ENCODE measurements at regions not wholly inside any gene's neighbourhood (a gene's known extent, or its start where the extent isn't known, plus 50 kb on each side); places are given as distances from the start of the nearest gene placed in this dataset.

DNA sequence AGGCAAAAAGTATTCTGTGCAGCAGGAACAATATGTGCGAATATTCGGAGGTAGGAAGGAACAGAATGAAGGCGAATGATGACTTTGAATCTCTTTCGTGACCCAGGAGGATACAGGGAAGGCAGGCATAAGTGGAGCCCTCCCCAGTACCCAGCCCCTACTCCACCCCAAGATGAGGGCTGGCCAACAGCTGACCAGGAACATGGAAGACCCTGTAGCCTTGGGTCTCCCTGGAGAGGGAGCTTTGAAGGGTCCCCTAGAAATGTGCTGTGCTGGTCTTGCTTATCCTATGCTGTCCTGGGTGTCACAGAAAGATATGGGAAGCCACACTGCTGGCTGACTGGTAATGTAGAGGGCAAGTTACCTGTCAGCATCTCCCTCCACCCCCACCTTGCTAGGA is 113.7 kb upstream of the NCAM1 start:
- TF ChIP-seq, protein P1, sequence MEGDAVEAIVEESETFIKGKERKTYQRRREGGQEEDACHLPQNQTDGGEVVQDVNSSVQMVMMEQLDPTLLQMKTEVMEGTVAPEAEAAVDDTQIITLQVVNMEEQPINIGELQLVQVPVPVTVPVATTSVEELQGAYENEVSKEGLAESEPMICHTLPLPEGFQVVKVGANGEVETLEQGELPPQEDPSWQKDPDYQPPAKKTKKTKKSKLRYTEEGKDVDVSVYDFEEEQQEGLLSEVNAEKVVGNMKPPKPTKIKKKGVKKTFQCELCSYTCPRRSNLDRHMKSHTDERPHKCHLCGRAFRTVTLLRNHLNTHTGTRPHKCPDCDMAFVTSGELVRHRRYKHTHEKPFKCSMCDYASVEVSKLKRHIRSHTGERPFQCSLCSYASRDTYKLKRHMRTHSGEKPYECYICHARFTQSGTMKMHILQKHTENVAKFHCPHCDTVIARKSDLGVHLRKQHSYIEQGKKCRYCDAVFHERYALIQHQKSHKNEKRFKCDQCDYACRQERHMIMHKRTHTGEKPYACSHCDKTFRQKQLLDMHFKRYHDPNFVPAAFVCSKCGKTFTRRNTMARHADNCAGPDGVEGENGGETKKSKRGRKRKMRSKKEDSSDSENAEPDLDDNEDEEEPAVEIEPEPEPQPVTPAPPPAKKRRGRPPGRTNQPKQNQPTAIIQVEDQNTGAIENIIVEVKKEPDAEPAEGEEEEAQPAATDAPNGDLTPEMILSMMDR (IDR thresholded peaks at IDR 0.05), result no peak
- TF ChIP-seq EP300 (IDR thresholded peaks at IDR 0.05), result no peak

Measured in ovary (tissue), 3 donors.